Ectodermal cell (in vitro differentiated cells): ENCODE measurements at regions not wholly inside any gene's neighbourhood (a gene's known extent, or its start where the extent isn't known, plus 50 kb on each side); places are given as distances from the start of the nearest gene placed in this dataset.
"Not testable (repeated sequence)": the region's sequence is repeated elsewhere in the genome, so short reads cannot be mapped to it uniquely, and the experiment has no call there.

Source experiments
- H3K27ac ChIP-seq: 2 replicates; pipeline ENCODE4 v1.7.0; 2013; ENCODE audit warnings: mild to moderate bottlenecking, low read depth, low read length; ENCODE audit not compliant: insufficient read depth, poor library complexity, severe bottlenecking
- H3K27me3 ChIP-seq: 2 replicates; pipeline ENCODE4 v1.7.0; 2013; ENCODE audit warnings: mild to moderate bottlenecking, low read length; ENCODE audit not compliant: insufficient read depth, control insufficient read depth, poor library complexity, severe bottlenecking
- H3K36me3 ChIP-seq: one replicate; pipeline ENCODE4 v1.7.0; 2013; ENCODE audit warnings: low read length; ENCODE audit not compliant: control insufficient read depth, insufficient read depth
- H3K4me1 ChIP-seq: one replicate; pipeline ENCODE4 v1.7.0; 2013; ENCODE audit warnings: low read length; ENCODE audit not compliant: control insufficient read depth, insufficient read depth
- H3K4me3 ChIP-seq: 2 replicates; pipeline ENCODE4 v1.7.0; 2013; ENCODE audit warnings: low read depth, low read length, control low read depth; ENCODE audit not compliant: insufficient read depth
- H3K9me3 ChIP-seq: 2 replicates; pipeline ENCODE4 v1.7.0; 2013; ENCODE audit warnings: mild to moderate bottlenecking, low read length, moderate library complexity; ENCODE audit not compliant: control insufficient read depth
- WGBS, 2 experiments: methylation state at CpG; one replicate each; pipeline ENCODE4 v1.1.7; 2013; ENCODE audit warnings: missing lambda C conversion rate in 2 of 2; 5-methylcytosine and 5-hydroxymethylcytosine counted together

DNA sequence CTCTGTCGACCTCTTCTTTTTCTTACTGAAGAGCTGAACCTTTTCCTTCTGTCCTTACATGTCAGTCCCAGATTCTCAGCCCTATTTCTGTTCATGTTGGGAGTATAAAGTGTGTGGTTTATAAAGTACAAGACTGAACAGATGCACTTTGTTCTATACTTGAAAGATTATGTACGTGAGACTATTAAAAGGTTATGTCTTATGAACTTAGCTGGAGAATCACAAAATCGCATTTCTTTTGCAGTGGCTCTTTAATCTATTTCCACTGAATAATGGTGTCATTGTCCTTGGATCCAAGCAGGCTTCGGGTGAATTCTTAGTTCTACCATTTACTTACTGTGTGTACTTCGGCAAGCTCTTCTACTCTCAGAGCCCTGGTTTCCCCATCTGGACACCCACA, 558.4 kb downstream of the TMEM135 start:
- no peak overlapping the region for H3K4me3 ChIP-seq
- no peak overlapping the region for H3K27ac ChIP-seq
- H3K36me3 ChIP-seq = no peaks in the 10 kb centered on the region
- H3K27me3 ChIP-seq = no peaks in the 10 kb centered on the region
- no peaks in the 10 kb centered on the region for H3K9me3 ChIP-seq
- H3K4me1 ChIP-seq = peaks cover 3% of the 10 kb centered on the region
- 84 to 89% methylated on average over 5 of the region's 5 CpGs for WGBS, 2 experiments

GRCh38 chr11:87589082-87589481, 551.3 kb downstream of the TMEM135 start:
- no peak overlapping the region for H3K4me3 ChIP-seq
- no peaks in the 10 kb centered on the region for H3K36me3 ChIP-seq
- no peaks in the 10 kb centered on the region for H3K4me1 ChIP-seq
- H3K27ac ChIP-seq = no peak overlapping the region
- no peaks in the 10 kb centered on the region for H3K27me3 ChIP-seq
- 93 to 94% methylated on average over 3 of the region's 3 CpGs for WGBS, 2 experiments
- H3K9me3 ChIP-seq = no peaks in the 10 kb centered on the region

- H3K9me3 ChIP-seq, H3K4me3 ChIP-seq, H3K27ac ChIP-seq, H3K4me1 ChIP-seq, H3K36me3 ChIP-seq, H3K27me3 ChIP-seq: not testable (repeated sequence)
- 67 to 81% methylated on average over 1 of the region's 1 CpG for WGBS, 2 experiments
These were observed 547.9 kb downstream of the TMEM135 start for GRCh38 chr11:87585613-87586012.

DNA sequence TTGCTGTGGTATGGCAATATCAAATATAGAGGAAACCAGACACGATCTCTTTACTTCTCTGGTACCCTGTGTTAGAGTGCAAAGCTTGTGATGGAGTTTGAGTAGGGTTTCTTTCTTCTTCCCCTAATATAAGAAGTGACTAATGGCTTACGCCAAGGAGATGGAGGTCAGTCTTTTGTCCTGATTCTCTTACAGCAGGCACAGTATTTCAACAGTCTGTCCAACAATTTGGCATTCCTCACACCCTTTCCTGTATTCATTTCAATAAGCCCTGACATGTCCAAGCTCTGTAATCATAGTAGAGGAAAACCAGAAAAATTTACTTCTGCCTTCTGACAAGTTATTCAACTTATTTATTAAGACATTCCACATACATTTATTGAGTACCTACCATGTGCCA, 546.2 kb downstream of the TMEM135 start:
- no peaks in the 10 kb centered on the region for H3K9me3 ChIP-seq
- 95 to 96% methylated on average over 2 of the region's 2 CpGs for WGBS, 2 experiments
- H3K4me1 ChIP-seq = no peaks in the 10 kb centered on the region
- no peak overlapping the region for H3K27ac ChIP-seq
- H3K4me3 ChIP-seq = no peak overlapping the region
- no peaks in the 10 kb centered on the region for H3K36me3 ChIP-seq
- no peaks in the 10 kb centered on the region for H3K27me3 ChIP-seq

DNA sequence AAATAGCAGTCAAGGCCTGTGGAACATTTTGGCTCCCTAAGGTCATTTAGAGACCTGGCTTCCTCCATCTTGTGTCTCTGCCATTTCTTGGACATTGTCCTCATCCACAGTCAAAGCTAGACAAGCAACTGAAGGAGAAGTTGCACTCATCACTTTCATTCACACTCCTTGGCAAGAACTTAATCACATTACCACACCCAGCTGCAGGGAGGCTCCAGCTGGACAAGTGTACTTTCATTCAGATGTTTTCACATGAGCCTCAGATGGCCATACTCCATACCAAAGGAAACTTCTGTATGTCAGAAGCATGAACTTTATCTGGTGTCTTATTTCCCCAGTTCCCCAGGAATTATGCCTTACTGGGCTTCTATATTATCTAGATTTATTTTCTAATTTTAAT, 537.4 kb downstream of the TMEM135 start:
- no peak overlapping the region for H3K4me3 ChIP-seq
- H3K27me3 ChIP-seq = no peaks in the 10 kb centered on the region
- H3K36me3 ChIP-seq = no peaks in the 10 kb centered on the region
- no peak overlapping the region for H3K27ac ChIP-seq
- no peaks in the 10 kb centered on the region for H3K9me3 ChIP-seq
- no peaks in the 10 kb centered on the region for H3K4me1 ChIP-seq

DNA sequence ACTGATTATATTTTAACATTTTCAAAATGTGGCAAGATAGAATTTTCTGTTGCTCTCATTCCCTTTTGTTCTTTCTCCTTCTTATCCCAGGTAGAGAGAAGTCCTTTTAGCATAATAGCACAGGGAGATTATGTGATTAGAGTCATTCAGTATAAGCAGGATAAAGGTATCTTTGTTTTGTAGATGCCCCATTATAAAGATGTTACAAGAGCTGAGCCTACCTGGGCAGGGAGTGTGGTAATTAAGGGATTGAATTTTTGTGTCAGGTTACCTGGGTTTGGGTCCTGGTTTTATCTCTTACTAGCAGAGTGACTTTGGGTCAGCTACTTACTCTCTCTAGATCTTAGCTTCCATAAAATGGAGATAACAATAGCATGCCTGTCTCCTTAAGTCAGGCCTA, 536.5 kb downstream of the TMEM135 start:
- Histone ChIP-seq H3K27me3 (no peaks in the 10 kb centered on the region), H3K4me1 (no peaks in the 10 kb centered on the region), H3K4me3 (no peak overlapping the region), H3K27ac (no peak overlapping the region), H3K36me3 (no peaks in the 10 kb centered on the region), H3K9me3 (no peaks in the 10 kb centered on the region)

DNA sequence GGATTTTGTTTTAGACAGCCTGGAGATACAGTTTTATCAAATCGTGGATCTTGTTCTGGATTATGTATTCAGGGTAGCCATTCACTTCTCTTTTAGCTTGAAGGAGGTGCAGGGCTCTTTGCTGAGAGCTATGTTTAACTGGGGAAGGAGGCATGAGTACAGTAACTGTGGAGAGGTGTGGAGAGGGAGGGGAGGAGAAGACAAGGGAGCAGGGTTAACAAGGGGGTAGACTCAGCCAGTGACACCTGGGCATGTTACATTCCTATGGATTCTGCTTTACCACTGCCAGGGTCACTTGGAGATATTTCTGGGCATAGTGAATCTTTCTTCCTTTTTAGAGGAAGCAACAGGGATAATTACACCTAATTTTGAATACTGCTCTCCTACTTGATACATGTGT, 536.0 kb downstream of the TMEM135 start:
- Histone ChIP-seq H3K27ac (no peak overlapping the region), H3K9me3 (no peaks in the 10 kb centered on the region), H3K36me3 (no peaks in the 10 kb centered on the region), H3K4me1 (no peaks in the 10 kb centered on the region), H3K27me3 (no peaks in the 10 kb centered on the region), H3K4me3 (no peak overlapping the region)
- WGBS, 2 experiments = 93 to 100% methylated on average over 1 of the region's 1 CpG

DNA sequence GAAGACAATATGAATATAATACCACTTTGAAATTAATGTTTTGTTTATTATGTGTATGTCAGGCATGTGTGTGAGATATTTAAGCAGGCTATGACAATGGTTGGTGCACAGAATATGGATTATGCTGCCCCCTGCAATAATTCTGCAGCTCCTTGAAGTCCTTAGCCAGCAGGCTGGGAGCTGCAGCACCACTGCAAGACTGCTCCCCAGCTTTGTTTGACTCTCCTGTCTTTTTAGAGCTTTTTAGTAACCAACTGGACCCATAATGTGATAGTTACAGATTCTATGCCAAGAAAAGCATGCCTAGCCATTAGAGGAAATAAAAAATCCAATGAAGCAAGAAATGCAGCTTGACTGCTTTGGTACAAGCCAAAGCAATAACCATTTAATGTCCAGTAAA, 535.1 kb downstream of the TMEM135 start:
- no peak overlapping the region for H3K4me3 ChIP-seq
- H3K9me3 ChIP-seq = no peaks in the 10 kb centered on the region
- no peaks in the 10 kb centered on the region for H3K27me3 ChIP-seq
- H3K4me1 ChIP-seq = no peaks in the 10 kb centered on the region
- no peak overlapping the region for H3K27ac ChIP-seq
- H3K36me3 ChIP-seq = no peaks in the 10 kb centered on the region

- H3K4me3 ChIP-seq = no peak overlapping the region
- no peak overlapping the region for H3K27ac ChIP-seq
- H3K27me3 ChIP-seq = no peaks in the 10 kb centered on the region
- H3K36me3 ChIP-seq = no peaks in the 10 kb centered on the region
- H3K4me1 ChIP-seq = no peaks in the 10 kb centered on the region
- no CpG with 5 or more reads among the region's 1 CpG for WGBS, 2 experiments
- no peaks in the 10 kb centered on the region for H3K9me3 ChIP-seq
These were observed 522.6 kb downstream of the TMEM135 start for GRCh38 chr11:87560352-87560751.

- H3K27ac ChIP-seq, H3K36me3 ChIP-seq, H3K9me3 ChIP-seq, H3K4me1 ChIP-seq, H3K4me3 ChIP-seq, H3K27me3 ChIP-seq: not testable (repeated sequence)
- WGBS, 2 experiments = 95% methylated on average over 3 of the region's 3 CpGs
These were observed 522.1 kb downstream of the TMEM135 start for GRCh38 chr11:87559852-87560251.

- no peaks in the 10 kb centered on the region for H3K9me3 ChIP-seq
- H3K4me3 ChIP-seq = no peak overlapping the region
- H3K27me3 ChIP-seq = no peaks in the 10 kb centered on the region
- no peaks in the 10 kb centered on the region for H3K4me1 ChIP-seq
- H3K27ac ChIP-seq = no peak overlapping the region
- 55 to 68% methylated on average over 2 of the region's 2 CpGs for WGBS, 2 experiments
- no peaks in the 10 kb centered on the region for H3K36me3 ChIP-seq
These were observed 517.4 kb downstream of the TMEM135 start for GRCh38 chr11:87555101-87555500.
